Activated T-cell treated with anti-CD3 and anti-CD28 coated beads, Interleukin-2, amount 50 U/mL, for 72 hours (primary cell): ENCODE measurements at regions not wholly inside any gene's neighbourhood (a gene's known extent, or its start where the extent isn't known, plus 50 kb on each side); places are given as distances from the start of the nearest gene placed in this dataset.

Experiments used
- ATAC-seq, 2 donors: fragments of 150-1000 bp; cut with Tn5 transposase; replicated peaks in 1 of 2; 2 replicates each; pipeline ENCODE4 v1.10.0; 2021; ENCODE audit warnings: moderate library complexity in 2 of 2, mild to moderate bottlenecking in 1 of 2
- DNase-seq, 2 donors: peaks; one replicate each; pipeline ENCODE4 v3.0.0; 2021 to 2022; ENCODE audit warnings: mixed read lengths in 1 of 2
- H3K27ac Mint-ChIP-seq: one replicate; pipeline ENCODE4 v1.8.0; 2022; ENCODE audit warnings: mild to moderate bottlenecking, moderate library complexity, mixed read lengths
- H3K27me3 Mint-ChIP-seq: one replicate; pipeline ENCODE4 v1.8.0; 2022; ENCODE audit warnings: low read depth, mixed read lengths
- H3K36me3 Mint-ChIP-seq, 2 donors: one replicate each; pipeline ENCODE4 v1.8.0; 2022; ENCODE audit warnings: mixed read lengths in 2 of 2, mild to moderate bottlenecking in 1 of 2; ENCODE audit not compliant: insufficient read depth in 2 of 2
- H3K4me1 Mint-ChIP-seq: one replicate; pipeline ENCODE4 v1.8.0; 2022; ENCODE audit warnings: low read depth, mixed read lengths
- H3K4me3 Mint-ChIP-seq, 2 donors: one replicate each; pipeline ENCODE4 v1.8.0; 2022; ENCODE audit warnings: mild to moderate bottlenecking in 2 of 2, mixed read lengths in 2 of 2, moderate library complexity in 2 of 2
- H3K9me3 Mint-ChIP-seq, 2 donors: one replicate each; pipeline ENCODE4 v1.8.0; 2022; ENCODE audit warnings: mixed read lengths in 2 of 2

- no peaks in the 10 kb centered on the region for H3K36me3 Mint-ChIP-seq
- no peak overlapping the region for H3K27ac Mint-ChIP-seq
- DNase-seq (no peak), ATAC-seq (no peak)
- H3K9me3 Mint-ChIP-seq = no peaks in the 10 kb centered on the region
- peaks cover 36% of the 10 kb centered on the region for H3K27me3 Mint-ChIP-seq
- no peaks in the 10 kb centered on the region for H3K4me1 Mint-ChIP-seq
- no peak overlapping the region for H3K4me3 Mint-ChIP-seq
Observed at GRCh38 chr15:29172742-29173725, 96.6 kb downstream of the NSMCE3 start.

DNA sequence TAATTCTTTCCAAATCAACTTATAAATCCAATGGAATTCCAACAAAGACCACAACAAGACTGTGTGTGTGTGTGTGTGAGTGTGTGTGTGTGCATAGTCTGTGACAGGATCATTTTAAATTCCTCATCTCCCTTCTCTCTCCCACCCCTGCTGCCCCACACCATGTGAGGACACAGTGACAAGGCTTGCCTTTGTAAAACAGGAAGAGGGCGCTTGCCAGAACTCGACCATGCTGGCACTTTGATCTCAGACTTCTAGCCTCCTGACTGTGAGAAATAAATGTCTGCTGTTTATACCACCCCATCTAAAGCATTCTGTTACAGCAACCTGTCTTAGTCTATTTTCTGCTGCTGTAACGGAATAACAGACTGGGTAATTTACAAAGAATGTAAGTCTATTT, 99.1 kb downstream of the NSMCE3 start:
- Mint-ChIP-seq H3K36me3 (no peaks in the 10 kb centered on the region), H3K4me1 (no peaks in the 10 kb centered on the region), H3K27ac (no peak overlapping the region), H3K27me3 (peaks cover 38% of the 10 kb centered on the region), H3K4me3 (no peak overlapping the region), H3K9me3 (no peaks in the 10 kb centered on the region)
- no peak for DNase-seq
- ATAC-seq = no peak
